WTC11 (cell line): ENCODE measurements at regions not wholly inside any gene's neighbourhood (a gene's known extent, or its start where the extent isn't known, plus 50 kb on each side); places are given as distances from the start of the nearest gene placed in this dataset.

Experiments
- ATAC-seq: fragments of 200-7000 bp; cut with Tn5 transposase; 2 replicates; pipeline ENCODE4 v1.10.0; 2021; ENCODE audit warnings: mild to moderate bottlenecking, moderate library complexity
- CTCF ChIA-PET: fragments of 300-600 bp; sonication (Branson Sonifier 250); formaldehyde crosslinking; loops from one replicate; lab custom pipeline; 2021; ENCODE audit warnings: antibody characterized with exemption; lab: Charles Lee
- POLR2A ChIA-PET: fragments of 350-600 bp; sonication (Branson Sonifier 250); formaldehyde crosslinking; loops from one replicate; lab custom pipeline; 2021; ENCODE audit warnings: antibody characterized with exemption; lab: Charles Lee
- DNase-seq: peaks from one replicate; pipeline ENCODE4 v3.0.0; 2021; ENCODE audit warnings: low spot score
- H3K27ac Mint-ChIP-seq: 2 replicates; pipeline ENCODE4 v1.8.0; 2021; ENCODE audit warnings: mixed read lengths
- H3K27me3 Mint-ChIP-seq: 2 replicates; pipeline ENCODE4 v1.8.0; 2021; ENCODE audit warnings: low read depth, mild to moderate bottlenecking, moderate library complexity, mixed read lengths
- H3K36me3 Mint-ChIP-seq: 2 replicates; pipeline ENCODE4 v1.8.0; 2021; ENCODE audit warnings: mixed read lengths
- H3K4me1 Mint-ChIP-seq: 2 replicates; pipeline ENCODE4 v1.8.0; 2022; ENCODE audit warnings: mixed read lengths
- H3K4me3 Mint-ChIP-seq: 2 replicates; pipeline ENCODE4 v1.8.0; 2021; ENCODE audit warnings: mild to moderate bottlenecking, moderate library complexity, mixed read lengths
- H3K9me3 Mint-ChIP-seq: 2 replicates; pipeline ENCODE4 v1.8.0; 2021; ENCODE audit warnings: mixed read lengths
- AFF4 ChIP-seq: sonication (generic); formaldehyde crosslinking; IDR thresholded peaks from 2 replicates; pipeline ENCODE4 v1.8.1; 2023; ENCODE audit warnings: mild to moderate bottlenecking, missing genetic modification reagents, borderline replicate concordance
- CTCF ChIP-seq: fragments of 200-600 bp; IDR thresholded peaks from 2 replicates; pipeline ENCODE4 v1.8.0; 2022; ENCODE audit warnings: antibody characterized with exemption
- JUN ChIP-seq: sonication (generic); formaldehyde crosslinking; IDR thresholded peaks from 2 replicates; pipeline ENCODE4 v1.8.0; 2023; ENCODE audit warnings: mild to moderate bottlenecking, missing genetic modification reagents
- NFATC4 ChIP-seq: fragments of 250-450 bp; sonication (Bioruptor Pico); IDR thresholded peaks from 2 replicates; pipeline ENCODE4 v1.9.0; 2021; ENCODE audit warnings: mild to moderate bottlenecking
- NR3C1 ChIP-seq: sonication (generic); formaldehyde crosslinking; conservative IDR thresholded peaks from 2 replicates; pipeline ENCODE4 v1.8.1; 2023; ENCODE audit warnings: low read depth, mild to moderate bottlenecking, missing genetic modification reagents
- STAT6 ChIP-seq: sonication (generic); formaldehyde crosslinking; conservative IDR thresholded peaks from 2 replicates; pipeline ENCODE4 v1.8.1; 2023; ENCODE audit warnings: mild to moderate bottlenecking, low read depth, missing genetic modification reagents, moderate library complexity
- TCF7 ChIP-seq: sonication (generic); formaldehyde crosslinking; IDR thresholded peaks from 2 replicates; pipeline ENCODE4 v1.8.0; 2022; ENCODE audit warnings: mild to moderate bottlenecking, low read depth, missing genetic modification reagents, moderate library complexity
- ZNF423 ChIP-seq: fragments of 250-450 bp; sonication (Bioruptor Pico); IDR thresholded peaks from 2 replicates; pipeline ENCODE4 v2.1.2; 2022; ENCODE audit warnings: mild to moderate bottlenecking, moderate library complexity
- TF ChIP-seq, protein P1 (sequence below): sonication (generic); formaldehyde crosslinking; IDR thresholded peaks from 2 replicates; pipeline ENCODE4 v1.8.1; 2023; ENCODE audit warnings: mild to moderate bottlenecking, missing genetic modification reagents, moderate library complexity
- TF ChIP-seq, protein P2 (sequence below): sonication (generic); formaldehyde crosslinking; conservative IDR thresholded peaks from 2 replicates; pipeline ENCODE4 v1.8.1; 2022; ENCODE audit warnings: mild to moderate bottlenecking, missing genetic modification reagents
- TF ChIP-seq, protein P3 (sequence below): sonication (generic); formaldehyde crosslinking; IDR thresholded peaks from 2 replicates; pipeline ENCODE4 v1.8.1; 2022; ENCODE audit warnings: mild to moderate bottlenecking, missing genetic modification reagents, moderate library complexity, borderline replicate concordance
- TF ChIP-seq, protein P4 (sequence below): sonication (generic); formaldehyde crosslinking; IDR thresholded peaks from 2 replicates; pipeline ENCODE4 v1.8.0; 2022; ENCODE audit warnings: missing genetic modification reagents
- TF ChIP-seq, protein P5 (sequence below): sonication (generic); formaldehyde crosslinking; IDR thresholded peaks from 2 replicates; pipeline ENCODE4 v1.8.1; 2022; ENCODE audit warnings: mild to moderate bottlenecking, moderate library complexity, missing genetic modification reagents
- TF ChIP-seq, protein P6 (sequence below): sonication (generic); formaldehyde crosslinking; IDR thresholded peaks from 2 replicates; pipeline ENCODE4 v1.8.1; 2023; ENCODE audit warnings: mild to moderate bottlenecking, missing genetic modification reagents
- TF ChIP-seq, protein P7 (sequence below): fragments of 250-450 bp; sonication (Bioruptor Pico); IDR thresholded peaks from 2 replicates; pipeline ENCODE4 v1.8.0; 2021; ENCODE audit warnings: mild to moderate bottlenecking

GRCh38 chr4:96152824-96153223 lies 312.9 kb downstream of the PDHA2 start:
- CTCF ChIA-PET, result no interaction called here
- POLR2A ChIA-PET, result no interaction called here
- no peak for TF ChIP-seq ZNF423 (CRISPR knock-in tag)
- TF ChIP-seq, protein P1, sequence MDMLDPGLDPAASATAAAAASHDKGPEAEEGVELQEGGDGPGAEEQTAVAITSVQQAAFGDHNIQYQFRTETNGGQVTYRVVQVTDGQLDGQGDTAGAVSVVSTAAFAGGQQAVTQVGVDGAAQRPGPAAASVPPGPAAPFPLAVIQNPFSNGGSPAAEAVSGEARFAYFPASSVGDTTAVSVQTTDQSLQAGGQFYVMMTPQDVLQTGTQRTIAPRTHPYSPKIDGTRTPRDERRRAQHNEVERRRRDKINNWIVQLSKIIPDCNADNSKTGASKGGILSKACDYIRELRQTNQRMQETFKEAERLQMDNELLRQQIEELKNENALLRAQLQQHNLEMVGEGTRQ, result no peak
- TF ChIP-seq NFATC4 (CRISPR knock-in tag), result no peak
- TF ChIP-seq, protein P2, sequence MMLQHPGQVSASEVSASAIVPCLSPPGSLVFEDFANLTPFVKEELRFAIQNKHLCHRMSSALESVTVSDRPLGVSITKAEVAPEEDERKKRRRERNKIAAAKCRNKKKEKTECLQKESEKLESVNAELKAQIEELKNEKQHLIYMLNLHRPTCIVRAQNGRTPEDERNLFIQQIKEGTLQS (CRISPR knock-in tag), result no peak
- no peak for TF ChIP-seq JUN (CRISPR knock-in tag)
- TF ChIP-seq, protein P3, sequence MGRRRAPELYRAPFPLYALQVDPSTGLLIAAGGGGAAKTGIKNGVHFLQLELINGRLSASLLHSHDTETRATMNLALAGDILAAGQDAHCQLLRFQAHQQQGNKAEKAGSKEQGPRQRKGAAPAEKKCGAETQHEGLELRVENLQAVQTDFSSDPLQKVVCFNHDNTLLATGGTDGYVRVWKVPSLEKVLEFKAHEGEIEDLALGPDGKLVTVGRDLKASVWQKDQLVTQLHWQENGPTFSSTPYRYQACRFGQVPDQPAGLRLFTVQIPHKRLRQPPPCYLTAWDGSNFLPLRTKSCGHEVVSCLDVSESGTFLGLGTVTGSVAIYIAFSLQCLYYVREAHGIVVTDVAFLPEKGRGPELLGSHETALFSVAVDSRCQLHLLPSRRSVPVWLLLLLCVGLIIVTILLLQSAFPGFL (CRISPR knock-in tag), result no peak
- TF ChIP-seq CTCF, result no peak
- TF ChIP-seq, protein P4, sequence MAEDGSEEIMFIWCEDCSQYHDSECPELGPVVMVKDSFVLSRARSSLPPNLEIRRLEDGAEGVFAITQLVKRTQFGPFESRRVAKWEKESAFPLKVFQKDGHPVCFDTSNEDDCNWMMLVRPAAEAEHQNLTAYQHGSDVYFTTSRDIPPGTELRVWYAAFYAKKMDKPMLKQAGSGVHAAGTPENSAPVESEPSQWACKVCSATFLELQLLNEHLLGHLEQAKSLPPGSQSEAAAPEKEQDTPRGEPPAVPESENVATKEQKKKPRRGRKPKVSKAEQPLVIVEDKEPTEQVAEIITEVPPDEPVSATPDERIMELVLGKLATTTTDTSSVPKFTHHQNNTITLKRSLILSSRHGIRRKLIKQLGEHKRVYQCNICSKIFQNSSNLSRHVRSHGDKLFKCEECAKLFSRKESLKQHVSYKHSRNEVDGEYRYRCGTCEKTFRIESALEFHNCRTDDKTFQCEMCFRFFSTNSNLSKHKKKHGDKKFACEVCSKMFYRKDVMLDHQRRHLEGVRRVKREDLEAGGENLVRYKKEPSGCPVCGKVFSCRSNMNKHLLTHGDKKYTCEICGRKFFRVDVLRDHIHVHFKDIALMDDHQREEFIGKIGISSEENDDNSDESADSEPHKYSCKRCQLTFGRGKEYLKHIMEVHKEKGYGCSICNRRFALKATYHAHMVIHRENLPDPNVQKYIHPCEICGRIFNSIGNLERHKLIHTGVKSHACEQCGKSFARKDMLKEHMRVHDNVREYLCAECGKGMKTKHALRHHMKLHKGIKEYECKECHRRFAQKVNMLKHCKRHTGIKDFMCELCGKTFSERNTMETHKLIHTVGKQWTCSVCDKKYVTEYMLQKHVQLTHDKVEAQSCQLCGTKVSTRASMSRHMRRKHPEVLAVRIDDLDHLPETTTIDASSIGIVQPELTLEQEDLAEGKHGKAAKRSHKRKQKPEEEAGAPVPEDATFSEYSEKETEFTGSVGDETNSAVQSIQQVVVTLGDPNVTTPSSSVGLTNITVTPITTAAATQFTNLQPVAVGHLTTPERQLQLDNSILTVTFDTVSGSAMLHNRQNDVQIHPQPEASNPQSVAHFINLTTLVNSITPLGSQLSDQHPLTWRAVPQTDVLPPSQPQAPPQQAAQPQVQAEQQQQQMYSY (CRISPR knock-in tag), result no peak
- TF ChIP-seq STAT6 (CRISPR knock-in tag), result no peak
- TF ChIP-seq, protein P5, sequence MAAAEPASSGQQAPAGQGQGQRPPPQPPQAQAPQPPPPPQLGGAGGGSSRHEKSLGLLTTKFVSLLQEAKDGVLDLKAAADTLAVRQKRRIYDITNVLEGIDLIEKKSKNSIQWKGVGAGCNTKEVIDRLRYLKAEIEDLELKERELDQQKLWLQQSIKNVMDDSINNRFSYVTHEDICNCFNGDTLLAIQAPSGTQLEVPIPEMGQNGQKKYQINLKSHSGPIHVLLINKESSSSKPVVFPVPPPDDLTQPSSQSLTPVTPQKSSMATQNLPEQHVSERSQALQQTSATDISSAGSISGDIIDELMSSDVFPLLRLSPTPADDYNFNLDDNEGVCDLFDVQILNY (CRISPR knock-in tag), result no peak
- TF ChIP-seq, protein P6, sequence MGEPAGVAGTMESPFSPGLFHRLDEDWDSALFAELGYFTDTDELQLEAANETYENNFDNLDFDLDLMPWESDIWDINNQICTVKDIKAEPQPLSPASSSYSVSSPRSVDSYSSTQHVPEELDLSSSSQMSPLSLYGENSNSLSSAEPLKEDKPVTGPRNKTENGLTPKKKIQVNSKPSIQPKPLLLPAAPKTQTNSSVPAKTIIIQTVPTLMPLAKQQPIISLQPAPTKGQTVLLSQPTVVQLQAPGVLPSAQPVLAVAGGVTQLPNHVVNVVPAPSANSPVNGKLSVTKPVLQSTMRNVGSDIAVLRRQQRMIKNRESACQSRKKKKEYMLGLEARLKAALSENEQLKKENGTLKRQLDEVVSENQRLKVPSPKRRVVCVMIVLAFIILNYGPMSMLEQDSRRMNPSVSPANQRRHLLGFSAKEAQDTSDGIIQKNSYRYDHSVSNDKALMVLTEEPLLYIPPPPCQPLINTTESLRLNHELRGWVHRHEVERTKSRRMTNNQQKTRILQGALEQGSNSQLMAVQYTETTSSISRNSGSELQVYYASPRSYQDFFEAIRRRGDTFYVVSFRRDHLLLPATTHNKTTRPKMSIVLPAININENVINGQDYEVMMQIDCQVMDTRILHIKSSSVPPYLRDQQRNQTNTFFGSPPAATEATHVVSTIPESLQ (CRISPR knock-in tag), result no peak
- no peak for TF ChIP-seq NR3C1 (CRISPR knock-in tag)
- no peak for TF ChIP-seq TCF7 (CRISPR knock-in tag)
- TF ChIP-seq, protein P7, sequence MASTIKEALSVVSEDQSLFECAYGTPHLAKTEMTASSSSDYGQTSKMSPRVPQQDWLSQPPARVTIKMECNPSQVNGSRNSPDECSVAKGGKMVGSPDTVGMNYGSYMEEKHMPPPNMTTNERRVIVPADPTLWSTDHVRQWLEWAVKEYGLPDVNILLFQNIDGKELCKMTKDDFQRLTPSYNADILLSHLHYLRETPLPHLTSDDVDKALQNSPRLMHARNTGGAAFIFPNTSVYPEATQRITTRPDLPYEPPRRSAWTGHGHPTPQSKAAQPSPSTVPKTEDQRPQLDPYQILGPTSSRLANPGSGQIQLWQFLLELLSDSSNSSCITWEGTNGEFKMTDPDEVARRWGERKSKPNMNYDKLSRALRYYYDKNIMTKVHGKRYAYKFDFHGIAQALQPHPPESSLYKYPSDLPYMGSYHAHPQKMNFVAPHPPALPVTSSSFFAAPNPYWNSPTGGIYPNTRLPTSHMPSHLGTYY (CRISPR knock-in tag), result no peak
- no peak for TF ChIP-seq AFF4

More at GRCh38 chr4:96152824-96153223, 312.9 kb downstream of the PDHA2 start:
- Mint-ChIP-seq H3K36me3 (no peaks in the 10 kb centered on the region), H3K4me1 (peaks cover 4% of the 10 kb centered on the region), H3K9me3 (no peaks in the 10 kb centered on the region), H3K4me3 (no peak overlapping the region), H3K27me3 (no peaks in the 10 kb centered on the region), H3K27ac (no peak overlapping the region)
- no peak for ATAC-seq
- DNase-seq, result no peak
